Left ventricle myocardium inferior (tissue), 1 donor: ENCODE measurements at regions not wholly inside any gene's neighbourhood (a gene's known extent, or its start where the extent isn't known, plus 50 kb on each side); places are given as distances from the start of the nearest gene placed in this dataset.

ENCODE experiments used
- DNase-seq: peaks from one replicate; pipeline ENCODE4 v3.0.0-alpha.2; 2020
- H3K27ac ChIP-seq: fragments of 200-600 bp; replicated peaks from 2 replicates; pipeline ENCODE4 v1.8.0; 2021
- H3K27me3 ChIP-seq: fragments of 200-600 bp; 2 replicates; pipeline ENCODE4 v1.8.0; 2021; ENCODE audit warnings: low read depth
- H3K36me3 ChIP-seq: fragments of 200-600 bp; 2 replicates; pipeline ENCODE4 v1.8.0; 2021
- H3K4me1 ChIP-seq: fragments of 200-600 bp; 2 replicates; pipeline ENCODE4 v1.8.0; 2021
- H3K4me3 ChIP-seq: fragments of 200-600 bp; 2 replicates; pipeline ENCODE4 v1.8.0; 2021; ENCODE audit warnings: mild to moderate bottlenecking, moderate library complexity
- H3K9me3 ChIP-seq: fragments of 200-600 bp; replicated peaks from 2 replicates; pipeline ENCODE4 v1.8.0; 2021
- intact Hi-C: fragments of 100-400 bp; cut with micrococcal nuclease; formaldehyde crosslinking; loops from one replicate; pipeline ENCODE4 v1.11.0; 2022
- TF ChIP-seq, protein P1 (sequence below): fragments of 200-600 bp; IDR thresholded peaks from 2 replicates; pipeline ENCODE4 v1.8.0; 2021; ENCODE audit warnings: antibody characterized with exemption, mild to moderate bottlenecking, borderline replicate concordance
- donor health status: DM: no; HTN: yes; CAD: no; lungs with severe emphysema.

DNA sequence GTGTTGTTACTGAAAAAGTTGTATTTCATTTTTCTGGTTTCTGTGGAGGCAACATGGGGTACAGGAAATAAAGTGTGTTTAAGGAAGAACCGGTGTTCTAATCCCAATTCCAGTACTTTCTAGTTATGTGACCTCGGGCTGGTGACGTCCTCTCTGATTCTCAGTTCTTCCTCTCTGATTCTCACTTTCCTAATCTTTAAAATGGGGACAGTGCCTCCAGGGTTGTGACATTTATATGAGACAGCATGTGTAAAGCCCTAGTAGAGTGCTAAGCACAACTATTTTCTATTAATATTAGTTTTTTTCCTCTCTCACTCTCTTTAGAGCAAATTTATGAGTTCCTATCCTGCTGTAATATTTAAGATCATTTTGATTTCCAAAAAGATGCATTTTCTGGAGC, 50.9 kb upstream of the PTPDC1 start:
- Histone ChIP-seq H3K27me3 (no peaks in the 10 kb centered on the region), H3K36me3 (peaks cover 5% of the 10 kb centered on the region), H3K27ac (no peak overlapping the region), H3K4me1 (peaks cover 38% of the 10 kb centered on the region), H3K4me3 (no peak overlapping the region), H3K9me3 (no peaks in the 10 kb centered on the region)
- intact Hi-C loops, result no loop called here
- no peak for DNase-seq
- TF ChIP-seq, protein P1, sequence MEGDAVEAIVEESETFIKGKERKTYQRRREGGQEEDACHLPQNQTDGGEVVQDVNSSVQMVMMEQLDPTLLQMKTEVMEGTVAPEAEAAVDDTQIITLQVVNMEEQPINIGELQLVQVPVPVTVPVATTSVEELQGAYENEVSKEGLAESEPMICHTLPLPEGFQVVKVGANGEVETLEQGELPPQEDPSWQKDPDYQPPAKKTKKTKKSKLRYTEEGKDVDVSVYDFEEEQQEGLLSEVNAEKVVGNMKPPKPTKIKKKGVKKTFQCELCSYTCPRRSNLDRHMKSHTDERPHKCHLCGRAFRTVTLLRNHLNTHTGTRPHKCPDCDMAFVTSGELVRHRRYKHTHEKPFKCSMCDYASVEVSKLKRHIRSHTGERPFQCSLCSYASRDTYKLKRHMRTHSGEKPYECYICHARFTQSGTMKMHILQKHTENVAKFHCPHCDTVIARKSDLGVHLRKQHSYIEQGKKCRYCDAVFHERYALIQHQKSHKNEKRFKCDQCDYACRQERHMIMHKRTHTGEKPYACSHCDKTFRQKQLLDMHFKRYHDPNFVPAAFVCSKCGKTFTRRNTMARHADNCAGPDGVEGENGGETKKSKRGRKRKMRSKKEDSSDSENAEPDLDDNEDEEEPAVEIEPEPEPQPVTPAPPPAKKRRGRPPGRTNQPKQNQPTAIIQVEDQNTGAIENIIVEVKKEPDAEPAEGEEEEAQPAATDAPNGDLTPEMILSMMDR, result no peak

DNA sequence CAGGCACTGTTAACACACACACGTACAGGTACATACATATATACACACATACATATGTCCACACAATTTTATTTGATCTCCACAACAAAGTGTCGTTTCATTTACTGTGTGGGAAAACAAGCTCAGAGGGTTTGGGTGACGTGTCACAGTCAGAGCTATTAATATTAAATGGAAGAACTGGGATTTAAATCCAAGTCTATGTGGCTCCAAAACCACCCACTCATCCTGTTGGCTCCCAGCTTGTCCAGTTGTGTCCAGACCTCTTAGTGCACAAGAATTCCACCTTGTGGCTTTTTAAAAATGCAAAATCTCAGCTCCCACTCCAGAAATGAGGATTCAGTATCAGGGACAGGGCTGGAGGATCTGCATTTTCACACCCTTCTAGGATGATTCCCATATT, 52.3 kb upstream of the PTPDC1 start:
- Histone ChIP-seq H3K4me1 (peaks cover 38% of the 10 kb centered on the region), H3K4me3 (peak overlapping the region; percentile 96), H3K9me3 (no peaks in the 10 kb centered on the region), H3K27ac (no peak overlapping the region), H3K36me3 (no peaks in the 10 kb centered on the region), H3K27me3 (no peaks in the 10 kb centered on the region)
- DNase-seq, result no peak
- TF ChIP-seq, protein P1, result no peak
- intact Hi-C loops, result no loop called here

DNA sequence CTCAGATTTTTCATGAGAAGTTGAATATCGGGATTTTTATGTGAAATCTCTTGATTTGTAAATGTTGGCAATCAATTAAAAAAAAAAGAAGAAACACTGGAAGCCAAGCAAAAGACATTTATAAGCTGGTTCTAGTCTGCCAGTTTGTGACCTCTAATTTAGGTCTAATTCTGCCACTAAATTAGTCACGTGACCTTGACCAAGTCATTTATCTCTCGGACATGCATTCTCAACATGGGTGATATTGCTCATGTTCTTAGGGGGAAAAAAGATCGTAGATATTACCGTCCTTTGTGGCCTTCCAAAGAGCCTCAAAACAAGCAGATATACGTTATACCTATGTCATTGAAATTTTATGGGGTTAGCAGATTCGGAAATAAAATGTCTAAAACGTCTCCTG, 52.9 kb upstream of the PTPDC1 start:
- DNase-seq, result no peak
- H3K4me1 ChIP-seq, result peaks cover 38% of the 10 kb centered on the region
- no peaks in the 10 kb centered on the region for H3K9me3 ChIP-seq
- peak overlapping the region; percentile 91 for H3K27ac ChIP-seq
- intact Hi-C loops, result no loop called here
- H3K27me3 ChIP-seq, result no peaks in the 10 kb centered on the region
- TF ChIP-seq, protein P1, result no peak
- peak overlapping the region; percentile 96 for H3K4me3 ChIP-seq
- H3K36me3 ChIP-seq, result no peaks in the 10 kb centered on the region

DNA sequence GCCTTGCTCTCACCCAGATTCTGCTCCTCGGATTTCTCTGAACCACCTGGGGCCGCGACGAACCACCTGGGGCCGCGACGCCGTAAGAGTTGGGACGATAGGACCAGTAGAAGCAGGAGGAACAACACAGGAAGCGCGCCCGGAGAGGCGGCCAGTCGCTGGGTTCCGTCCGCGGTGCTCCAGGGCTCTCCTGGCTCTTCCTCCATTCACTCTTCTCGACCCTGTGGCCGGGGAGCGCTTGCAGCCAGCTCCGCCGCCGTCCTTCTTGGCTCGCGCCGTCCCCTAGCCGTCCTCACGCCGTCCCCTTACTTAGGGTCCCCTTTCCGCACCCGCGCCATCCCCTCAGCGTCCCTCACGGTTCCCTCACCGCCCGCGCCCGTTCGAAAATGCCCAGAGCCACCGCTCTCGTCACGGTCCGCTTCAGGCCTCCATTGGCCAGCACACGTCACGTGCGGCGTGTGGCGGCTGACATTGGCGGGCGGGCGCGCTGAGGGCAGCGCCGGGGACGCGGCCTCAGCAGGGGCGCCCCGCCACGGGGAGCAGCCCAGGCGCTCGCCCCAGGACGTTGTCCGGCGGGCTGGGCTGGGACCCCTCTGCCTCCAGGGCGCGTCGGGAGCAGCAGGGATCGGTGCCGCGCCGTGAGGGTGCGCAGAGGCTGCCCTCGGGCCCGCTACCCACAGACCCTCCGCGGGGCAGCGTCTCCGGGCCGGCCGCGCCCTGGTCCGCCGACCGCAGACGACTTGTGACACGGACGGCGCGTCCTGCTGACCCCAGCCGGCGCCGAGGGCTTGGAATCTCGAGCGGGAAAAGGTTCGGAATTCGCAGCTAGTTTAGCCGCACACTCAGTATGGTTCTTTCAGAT, 53.7 kb upstream of the PTPDC1 start:
- Histone ChIP-seq H3K36me3 (no peaks in the 10 kb centered on the region), H3K4me3 (peak overlapping the region; percentile 96), H3K27ac (peak overlapping the region; percentile 91), H3K9me3 (no peaks in the 10 kb centered on the region), H3K27me3 (no peaks in the 10 kb centered on the region), H3K4me1 (peaks cover 38% of the 10 kb centered on the region)
- peak; percentile 88 for DNase-seq
- TF ChIP-seq, protein P1, result no peak
- intact Hi-C loops, result no loop called here

DNA sequence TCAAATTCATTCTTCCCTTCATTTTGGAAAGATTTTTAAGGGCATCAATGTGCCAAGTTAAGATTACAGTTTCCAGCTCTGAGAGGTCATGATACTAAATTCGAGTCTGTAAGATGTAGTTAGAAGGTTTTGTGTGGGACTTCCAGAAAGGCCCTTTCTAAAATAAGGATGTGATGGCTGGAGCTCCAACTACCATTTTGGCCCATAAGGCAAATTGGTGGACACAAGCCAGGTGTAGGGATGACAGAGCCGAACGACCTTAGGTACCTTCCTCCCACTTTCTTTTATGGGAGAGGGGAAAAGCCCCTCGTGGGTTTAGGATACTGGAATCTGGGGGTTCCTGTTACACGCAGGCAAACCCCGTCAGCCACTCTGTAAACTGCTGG, 54.3 kb upstream of the PTPDC1 start:
- Histone ChIP-seq H3K36me3 (no peaks in the 10 kb centered on the region), H3K9me3 (no peaks in the 10 kb centered on the region), H3K27ac (peak overlapping the region; percentile 91), H3K4me1 (peaks cover 38% of the 10 kb centered on the region), H3K27me3 (no peaks in the 10 kb centered on the region), H3K4me3 (peak overlapping the region; percentile 96)
- TF ChIP-seq, protein P1, result no peak
- DNase-seq, result no peak
- intact Hi-C loops, result no loop called here
